HG03135 (cell line): ENCODE measurements at regions not wholly inside any gene's neighbourhood (a gene's known extent, or its start where the extent isn't known, plus 50 kb on each side); places are given as distances from the start of the nearest gene placed in this dataset.
"Not testable (repeated sequence)": the region's sequence is repeated elsewhere in the genome, so short reads cannot be mapped to it uniquely, and the experiment has no call there.

ENCODE experiments used
- ATAC-seq: cut with Tn5 transposase; IDR thresholded peaks from one replicate; pipeline ENCODE4 v1.9.1; 2021; ENCODE audit warnings: mild to moderate bottlenecking, moderate library complexity; ENCODE audit not compliant: unreplicated experiment

GRCh38 chr3:95565502-95565901 is 1248.9 kb upstream of the EPHA6 start:
- no peak for ATAC-seq

- ATAC-seq: no peak
These were observed 1247.0 kb upstream of the EPHA6 start for GRCh38 chr3:95567346-95567745.

- ATAC-seq: no peak
These were observed 1227.6 kb upstream of the EPHA6 start for GRCh38 chr3:95586754-95587153.

- ATAC-seq: not testable (repeated sequence)
These were observed 1226.8 kb upstream of the EPHA6 start for GRCh38 chr3:95587641-95588040.

GRCh38 chr3:95588473-95588872 is 1225.9 kb upstream of the EPHA6 start:
- no peak for ATAC-seq

GRCh38 chr3:95595416-95596075 is 1218.8 kb upstream of the EPHA6 start:
- no peak for ATAC-seq

- no peak for ATAC-seq
These were observed 1206.5 kb upstream of the EPHA6 start for GRCh38 chr3:95607926-95608325.

GRCh38 chr3:95609411-95609810 is 1205.0 kb upstream of the EPHA6 start:
- no peak for ATAC-seq

GRCh38 chr3:95612611-95613010 is 1201.8 kb upstream of the EPHA6 start:
- ATAC-seq: no peak

- ATAC-seq: no peak
These were observed 1200.4 kb upstream of the EPHA6 start for GRCh38 chr3:95613993-95614392.

GRCh38 chr3:95615592-95616310 is 1198.6 kb upstream of the EPHA6 start:
- no peak for ATAC-seq

GRCh38 chr3:95626107-95626506 is 1188.3 kb upstream of the EPHA6 start:
- ATAC-seq: no peak

GRCh38 chr3:95627293-95627692 is 1187.1 kb upstream of the EPHA6 start:
- ATAC-seq: no peak

GRCh38 chr3:95627697-95628096 is 1186.7 kb upstream of the EPHA6 start:
- no peak for ATAC-seq

- no peak for ATAC-seq
These were observed 1184.6 kb upstream of the EPHA6 start for GRCh38 chr3:95629802-95630201.

- ATAC-seq: no peak
These were observed 1169.1 kb upstream of the EPHA6 start for GRCh38 chr3:95645291-95645690.

GRCh38 chr3:95654570-95655362 is 1159.6 kb upstream of the EPHA6 start:
- no peak for ATAC-seq

GRCh38 chr3:95655363-95655986 is 1158.9 kb upstream of the EPHA6 start:
- ATAC-seq: no peak

- ATAC-seq: no peak
These were observed 1143.6 kb upstream of the EPHA6 start for GRCh38 chr3:95670765-95671164.

- ATAC-seq: no peak
These were observed 1141.2 kb upstream of the EPHA6 start for GRCh38 chr3:95673215-95673614.

GRCh38 chr3:95705786-95706418 is 1108.5 kb upstream of the EPHA6 start:
- ATAC-seq: peak; percentile 74
